Lung (tissue), 11 donors: ENCODE measurements at regions not wholly inside any gene's neighbourhood (a gene's known extent, or its start where the extent isn't known, plus 50 kb on each side); places are given as distances from the start of the nearest gene placed in this dataset.

ENCODE experiments used
- ATAC-seq: fragments of 200-7000 bp; cut with Tn5 transposase; one replicate; pipeline ENCODE4 v1.9.1; 2020; ENCODE audit warnings: moderate number of reproducible peaks; ENCODE audit not compliant: insufficient read depth, low FRiP score
- DNase-seq, 3 donors: peaks; one replicate each; pipeline ENCODE4 v3.0.0-alpha.2; 2013 to 2017
- H3K27ac ChIP-seq, 2 donors: one replicate each; pipeline ENCODE4 v1.5.1; 2013; ENCODE audit warnings: mild to moderate bottlenecking in 2 of 2, moderate library complexity in 2 of 2, control low read depth in 1 of 2, inconsistent platforms in 1 of 2, low read depth in 1 of 2, low read length in 1 of 2
- H3K27me3 ChIP-seq, 3 donors: one replicate each; pipeline ENCODE4 v1.5.1; 2013; ENCODE audit warnings: low read length in 2 of 3; ENCODE audit not compliant: control insufficient read depth in 3 of 3, insufficient read depth in 3 of 3
- H3K36me3 ChIP-seq, 4 donors: one replicate each; pipeline ENCODE4 v1.5.1; 2013; ENCODE audit warnings: low read length in 4 of 4, mild to moderate bottlenecking in 1 of 4, moderate library complexity in 1 of 4; ENCODE audit not compliant: control insufficient read depth in 4 of 4, insufficient read depth in 4 of 4
- H3K4me1 ChIP-seq, 5 donors: one replicate each; pipeline ENCODE4 v1.5.1; 2013; ENCODE audit warnings: low read length in 5 of 5, mild to moderate bottlenecking in 2 of 5, moderate library complexity in 1 of 5; ENCODE audit not compliant: control insufficient read depth in 5 of 5, insufficient read depth in 5 of 5
- H3K4me3 ChIP-seq: one replicate; pipeline ENCODE4 v1.5.1; 2013; ENCODE audit warnings: mild to moderate bottlenecking, control low read depth, moderate library complexity
- H3K9ac ChIP-seq, 2 donors: one replicate each; pipeline ENCODE4 v1.5.1; 2013; ENCODE audit warnings: low read length in 2 of 2, control low read depth in 1 of 2; ENCODE audit not compliant: insufficient read depth in 1 of 2
- H3K9me3 ChIP-seq, 4 donors: one replicate each; pipeline ENCODE4 v1.5.1; 2013; ENCODE audit warnings: low read length in 3 of 4, mild to moderate bottlenecking in 1 of 4, moderate library complexity in 1 of 4; ENCODE audit not compliant: control insufficient read depth in 4 of 4, insufficient read depth in 3 of 4
- WGBS, 2 donors: extraction: QIAGEN DNeasy Blood & Tissue Kit; methylation state at CpG; one replicate each; pipeline ENCODE4 v1.1.7; 2013; 5-methylcytosine and 5-hydroxymethylcytosine counted together
- TF ChIP-seq, protein P1 (sequence below): IDR thresholded peaks from 2 replicates; pipeline ENCODE4 v1.5.1; 2012; ENCODE audit warnings: mild to moderate bottlenecking; ENCODE audit errors: control extremely low read depth, extremely low read depth
- donor health status: control.
- donor health status: control.
- donor health status: Bipolar disorder and iron deficiency.
- donor health status: healthy.
- donor health status: DM: yes; HTN: yes; CAD: no.

DNA sequence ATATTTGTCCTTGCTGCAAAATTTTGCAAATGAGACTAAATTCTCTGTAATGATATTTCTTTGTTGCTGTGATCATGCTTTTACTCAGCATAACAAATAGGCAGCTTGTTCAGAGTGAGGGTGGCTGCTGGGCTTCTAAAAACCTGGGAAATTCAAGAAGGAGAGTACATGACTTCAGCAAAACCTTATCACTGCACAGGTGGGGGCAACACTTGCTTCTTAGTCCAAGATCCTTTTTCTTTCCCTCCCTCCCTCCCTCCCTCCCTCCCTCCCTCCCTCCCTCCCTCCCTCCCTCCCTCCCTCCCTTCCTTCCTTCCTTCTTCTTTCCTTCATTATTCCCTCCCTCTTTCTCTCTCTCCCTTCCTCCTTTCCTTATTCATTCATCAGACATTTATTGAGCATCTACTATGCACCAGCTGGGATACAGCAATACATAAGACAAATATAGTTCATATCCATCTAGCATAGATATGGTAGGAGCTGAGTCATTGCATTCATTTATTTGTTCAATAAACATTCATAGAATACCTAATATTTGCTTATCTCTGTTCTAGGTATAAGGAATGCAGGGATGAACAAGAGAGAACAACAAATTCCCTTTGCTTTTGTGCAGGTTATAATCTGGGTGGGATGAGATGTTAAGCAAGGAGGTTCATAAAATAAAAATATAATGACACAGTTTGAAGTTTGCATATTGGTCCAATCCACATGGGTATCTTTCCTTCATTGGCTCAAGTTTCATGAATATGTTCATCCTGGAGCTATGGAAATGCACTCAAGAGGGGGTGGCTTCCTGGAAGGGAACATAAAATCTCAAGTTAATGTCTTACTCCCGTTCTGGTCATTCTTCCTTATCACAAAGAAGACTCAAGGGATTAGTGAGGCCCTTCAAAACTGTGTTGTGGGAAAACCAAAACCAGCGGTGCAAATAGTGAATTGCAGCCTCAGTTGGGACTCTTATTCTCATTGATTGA lies 210.7 kb downstream of the PDCD6IP start:
- Histone ChIP-seq H3K4me1 (peaks cover 0 to 2% (median 0%) of the 10 kb centered on the region in 5 donors), H3K4me3 (no peak overlapping the region), H3K27me3 (no peaks in the 10 kb centered on the region), H3K36me3 (no peaks in the 10 kb centered on the region), H3K27ac (no peak overlapping the region), H3K9me3 (no peaks in the 10 kb centered on the region), H3K9ac (no peak overlapping the region)
- DNase-seq (no peak), ATAC-seq (no peak)
- WGBS, 2 donors, result 71 to 76% methylated on average over 2 of the region's 2 CpGs
- TF ChIP-seq, protein P1, sequence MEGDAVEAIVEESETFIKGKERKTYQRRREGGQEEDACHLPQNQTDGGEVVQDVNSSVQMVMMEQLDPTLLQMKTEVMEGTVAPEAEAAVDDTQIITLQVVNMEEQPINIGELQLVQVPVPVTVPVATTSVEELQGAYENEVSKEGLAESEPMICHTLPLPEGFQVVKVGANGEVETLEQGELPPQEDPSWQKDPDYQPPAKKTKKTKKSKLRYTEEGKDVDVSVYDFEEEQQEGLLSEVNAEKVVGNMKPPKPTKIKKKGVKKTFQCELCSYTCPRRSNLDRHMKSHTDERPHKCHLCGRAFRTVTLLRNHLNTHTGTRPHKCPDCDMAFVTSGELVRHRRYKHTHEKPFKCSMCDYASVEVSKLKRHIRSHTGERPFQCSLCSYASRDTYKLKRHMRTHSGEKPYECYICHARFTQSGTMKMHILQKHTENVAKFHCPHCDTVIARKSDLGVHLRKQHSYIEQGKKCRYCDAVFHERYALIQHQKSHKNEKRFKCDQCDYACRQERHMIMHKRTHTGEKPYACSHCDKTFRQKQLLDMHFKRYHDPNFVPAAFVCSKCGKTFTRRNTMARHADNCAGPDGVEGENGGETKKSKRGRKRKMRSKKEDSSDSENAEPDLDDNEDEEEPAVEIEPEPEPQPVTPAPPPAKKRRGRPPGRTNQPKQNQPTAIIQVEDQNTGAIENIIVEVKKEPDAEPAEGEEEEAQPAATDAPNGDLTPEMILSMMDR, result no peak

- H3K9me3 ChIP-seq, result no peaks in the 10 kb centered on the region
- H3K4me3 ChIP-seq, result no peak overlapping the region
- H3K27ac ChIP-seq, result no peak overlapping the region
- H3K36me3 ChIP-seq, result no peaks in the 10 kb centered on the region
- ATAC-seq, result no peak
- TF ChIP-seq, protein P1, result no peak
- WGBS, 2 donors, result 91 to 94% methylated on average over 3 of the region's 3 CpGs
- no peak overlapping the region for H3K9ac ChIP-seq
- no peaks in the 10 kb centered on the region for H3K27me3 ChIP-seq
- no peak for DNase-seq
- H3K4me1 ChIP-seq, result peaks cover 0 to 2% (median 0%) of the 10 kb centered on the region in 5 donors
These were observed 213.0 kb downstream of the PDCD6IP start for GRCh38 chr3:34011171-34012101.

GRCh38 chr3:34012102-34012461 lies 213.7 kb downstream of the PDCD6IP start:
- no peaks in the 10 kb centered on the region for H3K36me3 ChIP-seq
- no peak overlapping the region for H3K9ac ChIP-seq
- H3K27ac ChIP-seq, result no peak overlapping the region
- peaks cover 0 to 2% (median 0%) of the 10 kb centered on the region in 5 donors for H3K4me1 ChIP-seq
- no peaks in the 10 kb centered on the region for H3K9me3 ChIP-seq
- no peaks in the 10 kb centered on the region for H3K27me3 ChIP-seq
- TF ChIP-seq, protein P1, result no peak
- no peak overlapping the region for H3K4me3 ChIP-seq
- 46 to 73% methylated on average over 2 of the region's 2 CpGs for WGBS, 2 donors
- ATAC-seq (peak; percentile 77), DNase-seq (no peak)
